ENCODE measurements at regions not wholly inside any gene's neighbourhood (a gene's known extent, or its start where the extent isn't known, plus 50 kb on each side); places are given as distances from the start of the nearest gene placed in this dataset.
"Not testable (repeated sequence)": the region's sequence is repeated elsewhere in the genome, so short reads cannot be mapped to it uniquely, and the experiment has no call there.

GRCh38 chr10:100642295-100642994 lies 102.9 kb upstream of the PAX2 start:
- DNase-seq: no peak

GRCh38 chr10:100645091-100645490 lies 100.3 kb upstream of the PAX2 start:
- no peak for DNase-seq

GRCh38 chr10:100645613-100646392 lies 99.6 kb upstream of the PAX2 start:
- DNase-seq: no peak

- no peak for DNase-seq
Measured at GRCh38 chr10:100647928-100648327, 97.5 kb upstream of the PAX2 start.

- DNase-seq: no peak
Measured at GRCh38 chr10:100650693-100651092, 94.7 kb upstream of the PAX2 start.

- not testable (repeated sequence) for DNase-seq
Measured at GRCh38 chr10:100651099-100651498, 94.3 kb upstream of the PAX2 start.

GRCh38 chr10:100651916-100652315 lies 93.5 kb upstream of the PAX2 start:
- no peak for DNase-seq

GRCh38 chr10:100652406-100653135 lies 92.8 kb upstream of the PAX2 start:
- DNase-seq: no peak

- DNase-seq: no peak
Measured at GRCh38 chr10:100653238-100653956, 92.0 kb upstream of the PAX2 start.

GRCh38 chr10:100653957-100654781 lies 91.2 kb upstream of the PAX2 start:
- no peak for DNase-seq

- DNase-seq: no peak
Measured at GRCh38 chr10:100654782-100655325, 90.5 kb upstream of the PAX2 start.

- no peak for DNase-seq
Measured at GRCh38 chr10:100655326-100655759, 90.0 kb upstream of the PAX2 start.

GRCh38 chr10:100655760-100656421 lies 89.5 kb upstream of the PAX2 start:
- DNase-seq: no peak

GRCh38 chr10:100656454-100656853 lies 88.9 kb upstream of the PAX2 start:
- DNase-seq: no peak

GRCh38 chr10:100658269-100658668 lies 87.1 kb upstream of the PAX2 start:
- DNase-seq: no peak

GRCh38 chr10:100659361-100660098 lies 85.9 kb upstream of the PAX2 start:
- DNase-seq: no peak

- no peak for DNase-seq
Measured at GRCh38 chr10:100660365-100660764, 85.0 kb upstream of the PAX2 start.

- DNase-seq: no peak
Measured at GRCh38 chr10:100660945-100661344, 84.4 kb upstream of the PAX2 start.

- DNase-seq: no peak
Measured at GRCh38 chr10:100661520-100661919, 83.9 kb upstream of the PAX2 start.

GRCh38 chr10:100662067-100662466 lies 83.3 kb upstream of the PAX2 start:
- no peak for DNase-seq
